ENCODE measurements at regions not wholly inside any gene's neighbourhood (a gene's known extent, or its start where the extent isn't known, plus 50 kb on each side); places are given as distances from the start of the nearest gene placed in this dataset.

DNA sequence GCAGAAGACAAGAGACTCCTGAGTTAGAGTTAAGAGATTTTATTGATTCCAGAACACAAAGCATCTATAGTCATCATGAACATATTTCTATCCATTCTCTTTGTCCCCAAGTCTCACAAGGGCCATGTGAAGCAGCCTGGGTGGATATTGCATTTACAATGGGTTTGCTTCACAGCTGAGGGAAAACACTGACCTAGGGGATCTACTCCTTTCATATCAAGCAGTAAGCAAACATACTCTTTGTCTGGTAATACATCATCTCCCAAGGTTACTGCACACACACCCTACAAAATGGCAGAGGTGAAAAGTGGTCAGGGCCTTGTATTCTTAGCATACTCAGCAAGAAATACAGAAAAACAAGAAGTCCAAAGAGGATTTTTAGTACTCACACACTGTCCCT lies 267.7 kb upstream of the BCHE start:
- no peaks in the 10 kb centered on the region for H3K36me3 ChIP-seq (replicated peaks in 1 of 2; ENCODE audit: control insufficient read depth in 1 of 2, insufficient read depth in 2 of 2, low read length in 2 of 2)
- FAIRE-seq = no peak
- ChIA-PET POLR2A (no interaction called here), CTCF (ENCODE audit: low intra/inter-chr PET ratio, low total read pairs) (no interaction called here)
- H4K20me1 ChIP-seq (ENCODE audit: insufficient read depth, low read length) = no peaks in the 10 kb centered on the region
- TF ChIP-seq AKAP8 (CRISPR knock-in tag; IDR thresholded peaks at IDR 0.05) (no peak), ZNF556 (CRISPR knock-in tag; IDR thresholded peaks at IDR 0.05; ENCODE audit: borderline replicate concordance) (no peak), ZC3H13 (CRISPR knock-in tag; IDR thresholded peaks at IDR 0.05) (no peak), ZNF225 (CRISPR knock-in tag; IDR thresholded peaks at IDR 0.05) (no peak)
- H3K4me1 ChIP-seq (ENCODE audit: insufficient read depth, low read length) = no peaks in the 10 kb centered on the region
- no peak overlapping the region for H2AFZ ChIP-seq (ENCODE audit: low read length)
- no peak overlapping the region for H3K4me2 ChIP-seq (ENCODE audit: low read depth, low read length)
- H3K27ac ChIP-seq (ENCODE audit: extremely low read length, insufficient read depth, low read length) = no peak overlapping the region
- H3K9ac ChIP-seq (ENCODE audit: insufficient read depth, low read depth, low read length) = no peak overlapping the region
- DNase-seq (ENCODE audit: low spot score) = no peak
- BruUV-seq (replicated peaks) = no TSS peak
- H3K27me3 ChIP-seq (ENCODE audit: control insufficient read depth in 1 of 2, insufficient read depth in 2 of 2, low read length in 2 of 2) = no peaks in the 10 kb centered on the region
- intact Hi-C loops (cut with micrococcal nuclease; ENCODE audit: unreplicated experiment) = no loop called here
- H3K79me2 ChIP-seq (ENCODE audit: insufficient read depth, low read length) = no peaks in the 10 kb centered on the region
- H3K9me3 ChIP-seq (ENCODE audit: low read length) = no peaks in the 10 kb centered on the region
- H3K4me3 ChIP-seq (replicated peaks in 1 of 3; ENCODE audit: insufficient read depth in 1 of 3, low read depth in 2 of 3, low read length in 3 of 3) = no peak overlapping the region
- ATAC-seq = no peak
- in situ Hi-C loops (cut with HindIII; ENCODE audit: extremely low pct_ligation_motif_present, low pct_unique_long_range_greater_than_20kb) = no loop called here

DNA sequence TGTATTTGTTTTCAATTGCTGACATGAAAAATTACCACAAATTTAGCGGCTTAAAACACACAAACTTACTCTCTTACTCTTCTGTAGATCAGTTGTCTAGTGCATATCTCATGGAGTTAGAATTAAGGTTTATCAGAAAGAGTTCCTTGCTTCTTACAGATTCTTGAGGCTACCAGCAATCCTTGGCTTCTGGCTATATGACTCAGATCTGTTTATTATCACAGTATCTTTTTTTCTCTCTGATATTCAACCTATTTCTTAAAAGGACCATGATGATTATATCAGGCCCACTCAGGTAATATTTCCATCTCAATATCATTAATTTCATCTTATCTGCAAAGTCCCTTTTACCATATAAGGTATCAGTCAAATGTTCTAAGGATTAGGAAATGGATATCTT lies 263.5 kb upstream of the BCHE start:
- BruUV-seq (replicated peaks) = no TSS peak
- ATAC-seq (no peak), FAIRE-seq (no peak), DNase-seq (ENCODE audit: low spot score) (no peak)
- in situ Hi-C loops (cut with HindIII; ENCODE audit: extremely low pct_ligation_motif_present, low pct_unique_long_range_greater_than_20kb) = no loop called here
- ChIA-PET CTCF (ENCODE audit: low intra/inter-chr PET ratio, low total read pairs) (no interaction called here), POLR2A (no interaction called here)
- 0% methylated on average over 1 of the region's 1 CpG for WGBS (ENCODE audit: low lambda C conversion rate)
- H2AFZ ChIP-seq (ENCODE audit: low read length) = no peak overlapping the region
- no peak overlapping the region for H3K4me3 ChIP-seq (replicated peaks in 1 of 3; ENCODE audit: insufficient read depth in 1 of 3, low read depth in 2 of 3, low read length in 3 of 3)
- intact Hi-C loops (cut with micrococcal nuclease; ENCODE audit: unreplicated experiment) = no loop called here
- no peaks in the 10 kb centered on the region for H3K27me3 ChIP-seq (ENCODE audit: control insufficient read depth in 1 of 2, insufficient read depth in 2 of 2, low read length in 2 of 2)
- no peaks in the 10 kb centered on the region for H3K4me1 ChIP-seq (ENCODE audit: insufficient read depth, low read length)
- H3K27ac ChIP-seq (ENCODE audit: extremely low read length, insufficient read depth, low read length) = no peak overlapping the region
- no peak overlapping the region for H3K9ac ChIP-seq (ENCODE audit: insufficient read depth, low read depth, low read length)
- H3K9me3 ChIP-seq (ENCODE audit: low read length) = no peaks in the 10 kb centered on the region
- H4K20me1 ChIP-seq (ENCODE audit: insufficient read depth, low read length) = no peaks in the 10 kb centered on the region
- no peak overlapping the region for H3K4me2 ChIP-seq (ENCODE audit: low read depth, low read length)
- H3K36me3 ChIP-seq (replicated peaks in 1 of 2; ENCODE audit: control insufficient read depth in 1 of 2, insufficient read depth in 2 of 2, low read length in 2 of 2) = no peaks in the 10 kb centered on the region
- no peaks in the 10 kb centered on the region for H3K79me2 ChIP-seq (ENCODE audit: insufficient read depth, low read length)
- TF ChIP-seq ZBTB34 (CRISPR knock-in tag; IDR thresholded peaks at IDR 0.05) (no peak), KLF6 (CRISPR knock-in tag; IDR thresholded peaks at IDR 0.05) (no peak), MXD4 (CRISPR knock-in tag; IDR thresholded peaks at IDR 0.05) (no peak), FOXJ3 (CRISPR knock-in tag; IDR thresholded peaks at IDR 0.05; ENCODE audit: borderline replicate concordance) (no peak), TBP (CRISPR knock-in tag; IDR thresholded peaks at IDR 0.05) (no peak), CHD2 (IDR thresholded peaks at IDR 0.05; ENCODE audit: low read depth, low read length) (no peak), ADNP (CRISPR knock-in tag; IDR thresholded peaks at IDR 0.05) (no peak), ATF3 (CRISPR knock-in tag; IDR thresholded peaks at IDR 0.05) (no peak), ZNF792 (CRISPR knock-in tag; IDR thresholded peaks at IDR 0.05) (no peak), MNT (IDR thresholded peaks at IDR 0.05) (no peak), ZNF781 (CRISPR knock-in tag; IDR thresholded peaks at IDR 0.05; ENCODE audit: borderline replicate concordance, not compliant biosample characterization) (no peak), ZNF44 (CRISPR knock-in tag; IDR thresholded peaks at IDR 0.05) (no peak)
- TF ChIP-seq, protein P1, sequence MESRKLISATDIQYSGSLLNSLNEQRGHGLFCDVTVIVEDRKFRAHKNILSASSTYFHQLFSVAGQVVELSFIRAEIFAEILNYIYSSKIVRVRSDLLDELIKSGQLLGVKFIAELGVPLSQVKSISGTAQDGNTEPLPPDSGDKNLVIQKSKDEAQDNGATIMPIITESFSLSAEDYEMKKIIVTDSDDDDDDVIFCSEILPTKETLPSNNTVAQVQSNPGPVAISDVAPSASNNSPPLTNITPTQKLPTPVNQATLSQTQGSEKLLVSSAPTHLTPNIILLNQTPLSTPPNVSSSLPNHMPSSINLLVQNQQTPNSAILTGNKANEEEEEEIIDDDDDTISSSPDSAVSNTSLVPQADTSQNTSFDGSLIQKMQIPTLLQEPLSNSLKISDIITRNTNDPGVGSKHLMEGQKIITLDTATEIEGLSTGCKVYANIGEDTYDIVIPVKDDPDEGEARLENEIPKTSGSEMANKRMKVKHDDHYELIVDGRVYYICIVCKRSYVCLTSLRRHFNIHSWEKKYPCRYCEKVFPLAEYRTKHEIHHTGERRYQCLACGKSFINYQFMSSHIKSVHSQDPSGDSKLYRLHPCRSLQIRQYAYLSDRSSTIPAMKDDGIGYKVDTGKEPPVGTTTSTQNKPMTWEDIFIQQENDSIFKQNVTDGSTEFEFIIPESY (CRISPR knock-in tag; IDR thresholded peaks at IDR 0.05) = no peak

Data from HepG2 (cell line).